HG03108 (cell line): ENCODE measurements at regions not wholly inside any gene's neighbourhood (a gene's known extent, or its start where the extent isn't known, plus 50 kb on each side); places are given as distances from the start of the nearest gene placed in this dataset.

Experiments used
- ATAC-seq: cut with Tn5 transposase; IDR thresholded peaks from one replicate; pipeline ENCODE4 v1.9.1; 2021; ENCODE audit warnings: moderate library complexity; ENCODE audit not compliant: unreplicated experiment

- no peak for ATAC-seq
Measured at GRCh38 chr2:221270806-221271205, 301.3 kb downstream of the EPHA4 start.

GRCh38 chr2:221272729-221273128 lies 299.4 kb downstream of the EPHA4 start:
- ATAC-seq: no peak

- no peak for ATAC-seq
Measured at GRCh38 chr2:221276033-221276432, 296.1 kb downstream of the EPHA4 start.

GRCh38 chr2:221276601-221277000 lies 295.5 kb downstream of the EPHA4 start:
- no peak for ATAC-seq

- ATAC-seq: no peak
Measured at GRCh38 chr2:221282386-221282785, 289.7 kb downstream of the EPHA4 start.

GRCh38 chr2:221283896-221284545 lies 288.1 kb downstream of the EPHA4 start:
- no peak for ATAC-seq

GRCh38 chr2:221285148-221285547 lies 287.0 kb downstream of the EPHA4 start:
- ATAC-seq: no peak

GRCh38 chr2:221286406-221286805 lies 285.7 kb downstream of the EPHA4 start:
- no peak for ATAC-seq

- no peak for ATAC-seq
Measured at GRCh38 chr2:221289389-221289788, 282.7 kb downstream of the EPHA4 start.

GRCh38 chr2:221289846-221290245 lies 282.3 kb downstream of the EPHA4 start:
- no peak for ATAC-seq

- no peak for ATAC-seq
Measured at GRCh38 chr2:221293949-221294742, 278.0 kb downstream of the EPHA4 start.

- no peak for ATAC-seq
Measured at GRCh38 chr2:221304916-221305315, 267.2 kb downstream of the EPHA4 start.

- no peak for ATAC-seq
Measured at GRCh38 chr2:221308507-221309066, 263.5 kb downstream of the EPHA4 start.

GRCh38 chr2:221309892-221310583 lies 262.1 kb downstream of the EPHA4 start:
- no peak for ATAC-seq

GRCh38 chr2:221310730-221311129 lies 261.4 kb downstream of the EPHA4 start:
- ATAC-seq: no peak

GRCh38 chr2:221312634-221313033 lies 259.5 kb downstream of the EPHA4 start:
- ATAC-seq: no peak

GRCh38 chr2:221314786-221315185 lies 257.3 kb downstream of the EPHA4 start:
- ATAC-seq: no peak

- ATAC-seq: no peak
Measured at GRCh38 chr2:221318376-221319130, 253.6 kb downstream of the EPHA4 start.

GRCh38 chr2:221322741-221323140 lies 249.4 kb downstream of the EPHA4 start:
- no peak for ATAC-seq

- no peak for ATAC-seq
Measured at GRCh38 chr2:221323513-221323912, 248.6 kb downstream of the EPHA4 start.

- no peak for ATAC-seq
Measured at GRCh38 chr2:221330436-221330835, 241.7 kb downstream of the EPHA4 start.
